OCI-LY3 (cell line): ENCODE measurements at regions not wholly inside any gene's neighbourhood (a gene's known extent, or its start where the extent isn't known, plus 50 kb on each side); places are given as distances from the start of the nearest gene placed in this dataset.

ENCODE experiments used
- EZH2phosphoT487 ChIP-seq: fragments of 200-600 bp; shearing (Covaris generic); IDR thresholded peaks from 2 replicates; pipeline ENCODE4 v1.6.1; 2018; ENCODE audit warnings: antibody characterized with exemption, mixed run types, low read depth
- TF ChIP-seq, protein P1 (sequence below): fragments of 200-600, 300-600 bp; sonication (generic); IDR thresholded peaks from 2 replicates; pipeline ENCODE4 v1.5.1; 2014; ENCODE audit warnings: antibody characterized with exemption, low read length, low read depth

DNA sequence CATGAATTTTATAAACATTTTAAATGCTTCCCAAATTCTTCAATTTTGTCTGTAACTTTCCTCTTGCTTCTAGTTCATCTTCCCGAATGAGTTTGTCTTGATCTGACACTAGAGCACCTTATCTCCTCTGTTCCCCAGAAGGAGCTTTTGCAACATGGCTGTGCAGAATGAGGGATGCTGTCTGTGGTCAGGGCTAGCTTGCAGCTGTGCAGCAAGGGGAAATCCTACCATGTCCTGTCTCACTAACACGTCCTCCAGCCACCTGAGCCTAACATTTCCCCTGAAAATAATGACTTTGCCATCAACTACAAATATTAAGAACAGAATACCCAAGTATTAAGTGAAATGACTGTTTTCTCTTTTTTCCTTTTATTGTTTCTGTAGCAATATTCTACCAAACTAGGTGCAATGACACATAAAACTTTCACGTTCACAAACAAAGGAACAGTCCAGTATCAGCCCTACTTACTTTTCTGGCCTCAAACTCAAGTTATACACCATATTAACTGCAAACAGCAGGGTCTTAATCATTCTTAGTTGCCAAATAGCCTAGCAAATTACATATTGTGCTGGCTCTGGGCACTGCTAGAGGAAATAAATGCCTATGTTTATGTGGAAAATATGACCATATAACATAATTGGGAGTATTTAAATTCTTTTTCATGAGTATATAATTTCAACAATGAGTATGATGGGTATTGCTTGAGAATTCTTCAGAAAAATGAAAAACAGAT lies 423.3 kb downstream of the CMPK2 start:
- TF ChIP-seq, protein P1, sequence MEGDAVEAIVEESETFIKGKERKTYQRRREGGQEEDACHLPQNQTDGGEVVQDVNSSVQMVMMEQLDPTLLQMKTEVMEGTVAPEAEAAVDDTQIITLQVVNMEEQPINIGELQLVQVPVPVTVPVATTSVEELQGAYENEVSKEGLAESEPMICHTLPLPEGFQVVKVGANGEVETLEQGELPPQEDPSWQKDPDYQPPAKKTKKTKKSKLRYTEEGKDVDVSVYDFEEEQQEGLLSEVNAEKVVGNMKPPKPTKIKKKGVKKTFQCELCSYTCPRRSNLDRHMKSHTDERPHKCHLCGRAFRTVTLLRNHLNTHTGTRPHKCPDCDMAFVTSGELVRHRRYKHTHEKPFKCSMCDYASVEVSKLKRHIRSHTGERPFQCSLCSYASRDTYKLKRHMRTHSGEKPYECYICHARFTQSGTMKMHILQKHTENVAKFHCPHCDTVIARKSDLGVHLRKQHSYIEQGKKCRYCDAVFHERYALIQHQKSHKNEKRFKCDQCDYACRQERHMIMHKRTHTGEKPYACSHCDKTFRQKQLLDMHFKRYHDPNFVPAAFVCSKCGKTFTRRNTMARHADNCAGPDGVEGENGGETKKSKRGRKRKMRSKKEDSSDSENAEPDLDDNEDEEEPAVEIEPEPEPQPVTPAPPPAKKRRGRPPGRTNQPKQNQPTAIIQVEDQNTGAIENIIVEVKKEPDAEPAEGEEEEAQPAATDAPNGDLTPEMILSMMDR, result no peak
- TF ChIP-seq EZH2phosphoT487, result no peak
